NCI-H510A treated with DMSO at 0.1 percent for 48 hours (cell line): ENCODE measurements at regions not wholly inside any gene's neighbourhood (a gene's known extent, or its start where the extent isn't known, plus 50 kb on each side); places are given as distances from the start of the nearest gene placed in this dataset.
"Not testable (repeated sequence)": the region's sequence is repeated elsewhere in the genome, so short reads cannot be mapped to it uniquely, and the experiment has no call there.

ENCODE experiments used
- DNase-seq: peaks from one replicate; lab custom pipeline; 2025; lab: John Stamatoyannopoulos, UW

DNA sequence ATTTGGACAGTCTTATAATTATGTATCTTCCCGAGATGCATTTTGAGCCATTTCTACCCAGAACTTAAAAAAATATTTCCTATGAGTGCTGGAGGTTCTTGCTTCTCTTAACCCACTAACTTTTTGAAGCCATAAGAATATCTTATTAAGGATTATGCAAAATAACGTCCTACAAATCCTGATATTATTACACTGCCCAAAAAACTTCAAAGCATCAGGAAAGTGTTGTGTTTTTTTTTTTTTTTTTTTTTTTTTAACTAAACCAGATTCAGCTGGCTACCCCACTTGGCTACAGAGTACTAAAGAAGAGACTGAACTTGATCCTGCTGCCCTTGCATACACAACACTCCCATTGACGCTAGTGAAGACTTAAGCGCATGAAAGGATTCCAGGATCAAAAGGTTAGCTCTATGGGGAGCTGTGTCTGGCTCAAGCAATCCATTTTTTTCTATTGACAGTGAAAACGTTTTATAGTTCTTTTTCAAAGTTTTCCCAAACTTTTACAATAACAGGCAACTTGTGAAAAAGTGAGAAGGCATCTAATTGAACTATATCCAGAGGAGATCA, 141.4 kb downstream of the KCNRG start:
- no peak for DNase-seq

GRCh38 chr13:50158385-50159165, 143.3 kb downstream of the KCNRG start:
- DNase-seq: no peak

GRCh38 chr13:50159607-50160006, 144.4 kb downstream of the KCNRG start:
- no peak for DNase-seq

DNA sequence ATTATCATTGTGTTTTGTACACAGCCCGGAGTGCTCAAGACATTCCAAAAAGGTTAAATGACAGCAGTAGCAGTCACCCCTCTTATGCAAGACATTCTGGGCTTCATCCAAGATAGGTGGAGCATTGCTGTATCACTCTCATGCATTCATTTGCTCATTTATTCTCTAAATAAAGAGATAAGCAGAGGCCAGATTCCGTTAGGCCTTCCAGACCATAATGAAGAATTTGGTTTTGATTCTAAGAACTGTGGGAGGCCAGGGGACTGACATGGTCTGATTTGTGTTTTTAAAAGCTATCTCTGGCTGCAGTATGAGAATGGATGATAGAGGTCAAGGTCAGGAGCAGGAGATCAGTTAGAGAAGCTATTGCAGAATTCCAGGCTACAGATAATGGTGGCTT, 145.8 kb downstream of the KCNRG start:
- DNase-seq: no peak

DNA sequence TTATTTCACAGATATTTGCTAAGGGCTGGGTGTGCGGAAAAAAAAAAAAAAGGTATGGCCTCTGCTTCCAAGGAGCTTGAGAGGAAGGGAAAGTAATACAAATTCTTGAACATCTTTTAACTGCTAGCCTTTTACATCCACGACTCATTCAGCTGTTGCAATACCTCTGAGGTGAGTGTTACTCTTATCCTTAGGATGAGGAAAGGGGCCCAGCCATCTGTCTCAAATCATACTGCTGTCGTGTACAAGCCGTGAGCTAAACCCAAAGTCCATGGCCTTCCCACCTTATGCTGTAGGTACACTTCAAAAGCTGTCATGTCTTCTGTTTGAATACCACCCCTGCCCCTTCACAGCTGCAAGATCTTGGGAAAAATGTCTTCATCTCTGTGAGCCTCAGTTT, 146.8 kb downstream of the KCNRG start:
- DNase-seq: no peak

DNA sequence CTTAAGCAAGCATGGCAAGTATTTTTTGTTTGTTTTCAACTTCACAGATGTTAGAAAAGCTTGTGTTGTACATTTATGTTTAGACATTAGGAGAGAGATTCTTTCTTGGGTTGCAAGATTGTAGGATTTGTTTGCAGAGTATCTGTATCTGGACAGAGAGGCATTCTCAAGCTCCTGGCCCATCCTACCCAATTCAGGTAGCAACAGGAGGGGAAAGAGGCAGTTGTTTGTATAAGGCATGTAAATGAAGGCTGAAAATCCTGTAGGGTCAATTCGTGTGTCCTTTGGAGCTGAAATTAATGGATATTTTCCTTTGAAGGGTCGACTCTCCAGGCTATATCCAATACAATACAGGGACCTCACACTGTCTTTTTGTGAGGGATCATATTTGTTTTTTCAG, 147.3 kb downstream of the KCNRG start:
- no peak for DNase-seq

DNA sequence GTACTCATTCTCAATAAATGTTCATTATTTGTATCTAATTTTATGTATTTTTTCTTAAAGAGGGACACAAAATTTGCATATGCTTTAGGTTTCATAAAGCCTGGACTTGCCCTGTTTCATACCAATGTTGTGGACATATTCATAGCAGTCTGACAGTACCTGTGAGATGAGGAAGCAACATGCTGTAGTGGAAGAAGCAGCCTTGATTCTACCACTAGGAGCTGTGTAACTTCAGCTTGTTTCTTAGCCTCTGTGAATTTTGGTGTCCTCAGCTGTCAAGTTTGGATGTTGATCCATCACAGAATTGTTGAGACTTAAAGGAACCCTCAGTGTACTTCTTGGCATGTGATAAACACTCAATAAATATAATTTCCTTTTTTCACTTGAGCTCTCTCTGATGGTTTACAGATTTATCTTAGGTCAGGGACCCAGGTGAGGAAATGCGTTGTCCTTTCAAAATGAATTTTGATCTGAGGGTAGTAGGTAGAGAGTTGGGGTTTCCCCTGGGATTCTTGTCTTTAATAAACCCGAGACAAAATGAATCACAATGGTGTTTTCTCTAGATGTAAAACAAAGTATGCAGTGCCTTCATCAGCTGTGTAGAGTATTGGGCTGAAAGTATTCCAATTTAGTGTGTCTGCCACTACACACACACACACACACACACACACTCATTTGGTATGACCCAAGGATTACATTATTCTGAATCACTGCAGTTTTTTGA, 152.1 kb downstream of the KCNRG start:
- no peak for DNase-seq

DNA sequence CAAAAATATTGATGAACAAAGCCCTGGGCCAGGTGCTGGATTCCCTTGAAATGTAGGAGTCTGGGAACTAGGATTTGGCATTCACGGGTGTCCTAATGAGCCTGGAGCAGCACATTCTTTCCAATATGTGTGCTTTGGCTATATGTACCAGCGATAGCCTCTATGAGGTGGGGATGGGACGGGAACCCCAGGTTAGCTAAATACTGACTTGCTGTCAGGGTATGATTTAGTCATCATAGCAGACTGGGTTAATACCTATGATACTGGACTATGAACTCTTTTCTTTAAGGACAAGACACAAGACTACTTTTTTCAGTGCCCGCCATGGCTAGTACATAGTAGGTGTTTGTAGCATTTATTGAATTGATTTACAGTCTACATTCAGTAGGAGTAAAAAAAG, 152.7 kb downstream of the KCNRG start:
- no peak for DNase-seq

DNA sequence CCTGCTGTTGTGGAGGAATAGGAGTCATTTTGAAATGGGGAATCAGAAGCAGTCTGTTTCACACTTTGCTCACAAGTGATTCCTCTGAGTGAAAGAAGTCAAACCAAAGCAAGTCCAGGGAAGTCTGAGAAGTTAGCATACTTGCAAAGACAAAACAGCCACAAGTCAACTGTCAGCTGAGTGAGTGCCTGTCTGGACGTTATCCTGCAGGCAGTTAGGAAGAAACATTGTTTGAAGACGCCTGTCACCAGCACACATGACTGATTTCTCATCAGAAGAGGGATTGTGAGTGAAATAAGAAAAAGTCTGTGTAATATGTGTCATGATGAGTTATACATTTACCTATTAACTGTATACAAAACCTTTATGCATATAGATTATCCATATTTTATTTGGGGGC, 153.5 kb downstream of the KCNRG start:
- DNase-seq: no peak

GRCh38 chr13:50170447-50171037, 155.3 kb downstream of the KCNRG start:
- DNase-seq: no peak

DNA sequence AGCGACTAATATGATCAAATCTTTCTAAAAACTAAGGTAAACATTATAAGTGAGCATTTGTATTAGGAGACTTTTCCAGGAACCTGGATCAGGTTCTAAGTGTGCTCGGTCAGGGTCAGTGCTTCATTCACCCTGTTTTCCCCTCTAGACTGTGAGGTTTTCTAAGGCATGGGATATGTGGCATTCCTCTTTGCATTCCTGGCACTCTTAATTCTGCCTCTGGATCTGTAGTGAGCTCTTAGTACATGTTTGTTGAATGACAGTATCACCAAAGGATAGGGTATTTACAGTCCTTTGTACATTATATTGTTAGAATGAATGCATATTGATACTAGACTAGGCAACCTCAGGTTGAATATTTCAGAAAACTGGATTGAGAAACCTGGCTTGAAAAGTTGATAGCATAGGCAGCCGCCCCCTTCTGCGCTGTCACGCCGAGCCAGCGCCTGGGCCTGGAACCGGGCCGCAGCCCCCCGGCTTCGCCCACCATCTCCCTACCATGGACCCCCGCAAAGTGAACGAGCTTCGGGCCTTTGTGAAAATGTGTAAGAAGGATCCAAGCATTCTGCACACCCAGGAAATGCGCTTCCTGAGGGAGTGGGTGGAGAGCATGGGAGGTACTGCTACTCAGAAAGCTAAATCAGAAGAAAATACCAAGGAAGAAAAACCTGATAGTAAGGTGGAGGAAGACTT, 156.5 kb downstream of the KCNRG start:
- no peak for DNase-seq

DNA sequence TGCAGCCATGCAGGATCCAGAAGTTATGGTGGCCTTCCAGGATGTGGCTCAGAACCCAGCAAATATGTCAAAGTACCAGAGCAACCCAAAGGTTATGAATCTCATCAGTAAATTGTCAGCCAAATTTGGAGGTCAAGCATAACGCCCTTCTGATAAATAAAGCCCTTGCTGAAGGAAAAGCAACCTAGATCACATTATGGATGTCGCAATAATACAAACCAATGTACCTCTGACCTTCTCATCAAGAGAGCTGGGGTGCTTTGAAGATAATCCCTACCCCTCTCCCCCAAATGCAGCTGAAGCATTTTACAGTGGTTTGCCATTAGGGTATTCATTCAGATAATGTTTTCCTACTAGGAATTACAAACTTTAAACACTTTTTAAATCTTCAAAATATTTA, 157.8 kb downstream of the KCNRG start:
- DNase-seq: not testable (repeated sequence)

GRCh38 chr13:50174630-50175029, 159.4 kb downstream of the KCNRG start:
- no peak for DNase-seq

- no peak for DNase-seq
These were observed 164.7 kb downstream of the KCNRG start for GRCh38 chr13:50179977-50180376.

DNA sequence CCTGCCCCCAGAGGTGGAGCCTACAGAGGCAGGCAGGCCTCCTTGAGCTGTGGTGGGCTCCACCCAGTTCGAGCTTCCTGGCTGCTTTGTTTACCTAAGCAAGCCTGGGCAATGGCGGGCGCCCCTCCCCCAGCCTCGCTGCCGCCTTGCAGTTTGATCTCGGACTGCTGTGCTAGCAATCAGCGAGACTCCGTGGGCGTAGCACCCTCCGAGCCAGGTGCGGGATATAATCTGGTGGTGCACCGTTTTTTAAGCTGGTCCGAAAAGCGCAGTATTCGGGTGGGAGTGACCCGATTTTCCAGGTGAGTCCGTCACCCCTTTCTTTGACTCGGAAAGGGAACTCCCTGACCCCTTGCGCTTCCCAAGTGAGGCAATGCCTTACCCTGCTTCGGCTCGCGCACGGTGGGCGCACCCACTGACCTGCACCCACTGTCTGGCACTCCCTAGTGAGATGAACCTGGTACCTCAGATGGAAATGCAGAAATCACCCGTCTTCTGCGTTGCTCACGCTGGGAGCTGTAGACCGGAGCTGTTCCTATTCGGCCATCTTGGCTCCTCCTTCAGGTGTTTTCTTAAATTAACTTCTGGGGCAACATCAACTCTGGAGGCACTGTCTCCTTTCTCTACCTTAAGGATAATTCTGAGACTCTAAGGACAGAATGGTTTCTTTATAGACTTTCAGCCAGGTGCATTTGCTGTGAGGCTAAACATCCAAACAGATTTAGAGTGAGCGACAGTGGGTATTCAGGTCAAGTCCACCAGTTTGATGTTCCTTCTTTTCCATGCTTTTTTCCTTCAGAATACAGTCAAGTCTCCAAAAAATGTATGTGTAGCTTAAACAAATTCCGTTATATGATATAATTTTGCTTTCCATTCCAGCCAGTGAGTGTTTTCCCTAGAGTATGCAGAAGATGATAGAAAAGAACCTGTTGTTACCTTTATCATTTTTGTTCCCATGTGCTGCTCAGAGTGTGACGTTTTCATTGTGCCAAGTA, 170.8 kb downstream of the KCNRG start:
- DNase-seq: not testable (repeated sequence)

- no peak for DNase-seq
These were observed 172.2 kb downstream of the KCNRG start for GRCh38 chr13:50187352-50188029.

- DNase-seq: no peak
These were observed 173.5 kb downstream of the KCNRG start for GRCh38 chr13:50188696-50189095.

GRCh38 chr13:50189450-50189849, 174.2 kb downstream of the KCNRG start:
- no peak for DNase-seq

- DNase-seq: no peak
These were observed 175.8 kb downstream of the KCNRG start for GRCh38 chr13:50191004-50191403.

DNA sequence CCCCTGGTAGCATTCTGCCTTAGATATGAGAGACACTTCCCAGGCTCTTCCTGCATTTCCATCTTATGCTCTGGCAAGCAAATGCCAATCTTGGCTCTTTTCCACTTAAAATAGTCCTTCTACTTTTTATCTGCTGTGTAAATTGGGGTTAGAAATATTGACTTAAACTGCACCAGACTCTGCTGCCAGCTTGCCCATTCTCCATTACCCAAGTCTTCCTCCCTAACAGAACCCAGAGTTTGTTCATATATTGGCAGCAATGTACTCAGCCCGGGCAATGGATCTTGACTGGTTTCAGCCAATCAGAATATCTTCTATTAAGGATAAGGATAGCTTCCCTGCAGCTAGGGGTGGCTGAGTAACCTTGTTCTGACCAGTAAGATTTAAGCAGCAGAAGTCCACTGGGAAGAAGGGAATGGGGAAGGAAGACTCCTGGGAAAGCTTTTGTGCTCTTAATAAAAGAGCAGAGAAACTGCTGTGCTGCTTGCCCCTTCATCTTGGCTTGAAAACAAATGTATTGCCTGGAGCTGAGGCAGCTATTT, 177.1 kb downstream of the KCNRG start:
- no peak for DNase-seq
